A549 (cell line): ENCODE measurements at regions not wholly inside any gene's neighbourhood (a gene's known extent, or its start where the extent isn't known, plus 50 kb on each side); places are given as distances from the start of the nearest gene placed in this dataset.

Source experiments
- BHLHE40 ChIP-seq: IDR thresholded peaks from 2 replicates; pipeline ENCODE4 v1.6.1; 2012; ENCODE audit warnings: low read depth, low read length, inconsistent platforms
- CTCF ChIP-seq: fragments of >200 bp; sonication (Bioruptor Twin); formaldehyde crosslinking; IDR thresholded peaks from 3 replicates; pipeline ENCODE4 v1.5.1; 2016
- EP300 ChIP-seq, 2 experiments: fragments of >200 bp; sonication (Bioruptor Twin); formaldehyde crosslinking; IDR thresholded peaks; 2 replicates in 1 of 2; 3 replicates in 1 of 2; pipeline ENCODE4 v1.6.1; 2016 to 2017
- FOSL2 ChIP-seq, 2 experiments: fragments of 450-650 bp in 1 of 2; fragments of >200 bp in 1 of 2; sonication (Bioruptor Twin) in 1 of 2; formaldehyde crosslinking; IDR thresholded peaks; 2 replicates each; pipeline versions ENCODE4 v1.5.0 to v1.6.1; 2016 to 2020; ENCODE audit warnings: mild to moderate bottlenecking in 1 of 2, moderate library complexity in 1 of 2
- GATA3 ChIP-seq: IDR thresholded peaks from 2 replicates; pipeline ENCODE4 v1.6.1; 2012; ENCODE audit warnings: borderline replicate concordance
- JUN ChIP-seq, 2 experiments: fragments of >200 bp; sonication (Bioruptor Twin); formaldehyde crosslinking; IDR thresholded peaks; 2 replicates in 1 of 2; 3 replicates in 1 of 2; pipeline ENCODE4 v1.6.1; 2016 to 2017
- KDM1A ChIP-seq: fragments of 200-600 bp; sonication (generic); IDR thresholded peaks from 2 replicates; pipeline ENCODE4 v1.6.1; 2016; ENCODE audit warnings: low read depth, mild to moderate bottlenecking
- POLR2A ChIP-seq: IDR thresholded peaks from 2 replicates; pipeline ENCODE4 v1.6.1; 2012; ENCODE audit warnings: mild to moderate bottlenecking, low read length
- RCOR1 ChIP-seq: fragments of 150-350 bp; IDR thresholded peaks from 2 replicates; pipeline ENCODE4 v1.6.1; 2014; ENCODE audit warnings: antibody characterized with exemption, low read length, low read depth
- RFX5 ChIP-seq: fragments of 450-650 bp; IDR thresholded peaks from 2 replicates; pipeline ENCODE4 v1.7.1; 2014; ENCODE audit warnings: antibody characterized with exemption, mild to moderate bottlenecking, moderate library complexity
- TF ChIP-seq, protein P1 (sequence below): IDR thresholded peaks from 2 replicates; pipeline ENCODE4 v1.6.1; 2012
- TF ChIP-seq, protein P2 (sequence below): fragments of 200-600 bp; sonication (generic); IDR thresholded peaks from 2 replicates; pipeline ENCODE4 v1.6.1; 2016; ENCODE audit warnings: antibody characterized with exemption, mild to moderate bottlenecking, moderate library complexity

GRCh38 chr13:76300688-76301087, 585.5 kb downstream of the KCTD12 start:
- TF ChIP-seq EP300 (IDR thresholded peaks at IDR 0.05) (no peak), JUN (IDR thresholded peaks at IDR 0.05) (no peak), GATA3 (no peak), CTCF (no peak), POLR2A (no peak), FOSL2 (IDR thresholded peaks at IDR 0.05) (no peak), FOSL2 (CRISPR knock-in tag; IDR thresholded peaks at IDR 0.05) (no peak), RCOR1 (no peak), RFX5 (no peak), BHLHE40 (no peak), KDM1A (no peak)
- TF ChIP-seq, protein P1, sequence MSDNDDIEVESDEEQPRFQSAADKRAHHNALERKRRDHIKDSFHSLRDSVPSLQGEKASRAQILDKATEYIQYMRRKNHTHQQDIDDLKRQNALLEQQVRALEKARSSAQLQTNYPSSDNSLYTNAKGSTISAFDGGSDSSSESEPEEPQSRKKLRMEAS, result no peak
- TF ChIP-seq, protein P2, sequence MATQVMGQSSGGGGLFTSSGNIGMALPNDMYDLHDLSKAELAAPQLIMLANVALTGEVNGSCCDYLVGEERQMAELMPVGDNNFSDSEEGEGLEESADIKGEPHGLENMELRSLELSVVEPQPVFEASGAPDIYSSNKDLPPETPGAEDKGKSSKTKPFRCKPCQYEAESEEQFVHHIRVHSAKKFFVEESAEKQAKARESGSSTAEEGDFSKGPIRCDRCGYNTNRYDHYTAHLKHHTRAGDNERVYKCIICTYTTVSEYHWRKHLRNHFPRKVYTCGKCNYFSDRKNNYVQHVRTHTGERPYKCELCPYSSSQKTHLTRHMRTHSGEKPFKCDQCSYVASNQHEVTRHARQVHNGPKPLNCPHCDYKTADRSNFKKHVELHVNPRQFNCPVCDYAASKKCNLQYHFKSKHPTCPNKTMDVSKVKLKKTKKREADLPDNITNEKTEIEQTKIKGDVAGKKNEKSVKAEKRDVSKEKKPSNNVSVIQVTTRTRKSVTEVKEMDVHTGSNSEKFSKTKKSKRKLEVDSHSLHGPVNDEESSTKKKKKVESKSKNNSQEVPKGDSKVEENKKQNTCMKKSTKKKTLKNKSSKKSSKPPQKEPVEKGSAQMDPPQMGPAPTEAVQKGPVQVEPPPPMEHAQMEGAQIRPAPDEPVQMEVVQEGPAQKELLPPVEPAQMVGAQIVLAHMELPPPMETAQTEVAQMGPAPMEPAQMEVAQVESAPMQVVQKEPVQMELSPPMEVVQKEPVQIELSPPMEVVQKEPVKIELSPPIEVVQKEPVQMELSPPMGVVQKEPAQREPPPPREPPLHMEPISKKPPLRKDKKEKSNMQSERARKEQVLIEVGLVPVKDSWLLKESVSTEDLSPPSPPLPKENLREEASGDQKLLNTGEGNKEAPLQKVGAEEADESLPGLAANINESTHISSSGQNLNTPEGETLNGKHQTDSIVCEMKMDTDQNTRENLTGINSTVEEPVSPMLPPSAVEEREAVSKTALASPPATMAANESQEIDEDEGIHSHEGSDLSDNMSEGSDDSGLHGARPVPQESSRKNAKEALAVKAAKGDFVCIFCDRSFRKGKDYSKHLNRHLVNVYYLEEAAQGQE, result no peak
